ENCODE measurements at regions not wholly inside any gene's neighbourhood (a gene's known extent, or its start where the extent isn't known, plus 50 kb on each side); places are given as distances from the start of the nearest gene placed in this dataset.

GRCh38 chr7:80981405-80981804 is 62.6 kb upstream of the SEMA3C start:
- H3K27me3 ChIP-seq (ENCODE audit: control insufficient read depth, extremely low read depth, insufficient read depth, low read length): no peaks in the 10 kb centered on the region
- no peaks in the 10 kb centered on the region for H3K9me1 ChIP-seq (ENCODE audit: control insufficient read depth, extremely low read depth, insufficient read depth, low read length)
- no peak overlapping the region for H3K4me3 ChIP-seq (ENCODE audit: control insufficient read depth in 2 of 3, extremely low read depth in 1 of 3, insufficient read depth in 2 of 3, low read depth in 1 of 3, low read length in 3 of 3)
- FAIRE-seq (no peak), DNase-seq (ENCODE audit: low read depth, low spot score) (no peak)
- no peaks in the 10 kb centered on the region for H4K20me1 ChIP-seq (ENCODE audit: control insufficient read depth, extremely low read depth, insufficient read depth, low read length)
- H3K9me3 ChIP-seq (ENCODE audit: control insufficient read depth, low read depth, low read length): no peaks in the 10 kb centered on the region
- H3K27ac ChIP-seq (ENCODE audit: control insufficient read depth, insufficient read depth, low read length): no peak overlapping the region
- H2AFZ ChIP-seq (ENCODE audit: control insufficient read depth, low read length): peak overlapping the region; percentile 15
- H3K4me2 ChIP-seq (ENCODE audit: control insufficient read depth, extremely low read depth, insufficient read depth, low read depth, low read length): no peak overlapping the region
- H3K79me2 ChIP-seq (ENCODE audit: control insufficient read depth, insufficient read depth, low read length): no peaks in the 10 kb centered on the region
- TF ChIP-seq, protein P1, sequence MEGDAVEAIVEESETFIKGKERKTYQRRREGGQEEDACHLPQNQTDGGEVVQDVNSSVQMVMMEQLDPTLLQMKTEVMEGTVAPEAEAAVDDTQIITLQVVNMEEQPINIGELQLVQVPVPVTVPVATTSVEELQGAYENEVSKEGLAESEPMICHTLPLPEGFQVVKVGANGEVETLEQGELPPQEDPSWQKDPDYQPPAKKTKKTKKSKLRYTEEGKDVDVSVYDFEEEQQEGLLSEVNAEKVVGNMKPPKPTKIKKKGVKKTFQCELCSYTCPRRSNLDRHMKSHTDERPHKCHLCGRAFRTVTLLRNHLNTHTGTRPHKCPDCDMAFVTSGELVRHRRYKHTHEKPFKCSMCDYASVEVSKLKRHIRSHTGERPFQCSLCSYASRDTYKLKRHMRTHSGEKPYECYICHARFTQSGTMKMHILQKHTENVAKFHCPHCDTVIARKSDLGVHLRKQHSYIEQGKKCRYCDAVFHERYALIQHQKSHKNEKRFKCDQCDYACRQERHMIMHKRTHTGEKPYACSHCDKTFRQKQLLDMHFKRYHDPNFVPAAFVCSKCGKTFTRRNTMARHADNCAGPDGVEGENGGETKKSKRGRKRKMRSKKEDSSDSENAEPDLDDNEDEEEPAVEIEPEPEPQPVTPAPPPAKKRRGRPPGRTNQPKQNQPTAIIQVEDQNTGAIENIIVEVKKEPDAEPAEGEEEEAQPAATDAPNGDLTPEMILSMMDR (optimal IDR thresholded peaks at IDR 0.05 in 1 of 3, IDR thresholded peaks at IDR 0.05 in 1 of 3, conservative IDR thresholded peaks at IDR 0.05 in 1 of 3; ENCODE audit: extremely low read depth in 1 of 3, insufficient read depth in 2 of 3, low read length in 3 of 3): no peak
- no peak for TF ChIP-seq EZH2 (IDR thresholded peaks at IDR 0.05; ENCODE audit: low read length)
- no peak overlapping the region for H3K9ac ChIP-seq (ENCODE audit: control insufficient read depth, extremely low read depth, insufficient read depth, low read length)
- no peaks in the 10 kb centered on the region for H3K36me3 ChIP-seq (ENCODE audit: control insufficient read depth in 2 of 2, extremely low read depth in 1 of 2, insufficient read depth in 2 of 2, low read length in 2 of 2)
- no peaks in the 10 kb centered on the region for H3K4me1 ChIP-seq (ENCODE audit: control insufficient read depth, extremely low read depth, insufficient read depth, low read length)
- dilution Hi-C loops (cut with MboI; ENCODE audit: extremely low pct_ligation_motif_present, low sequenced_read_pairs): no loop called here

DNA sequence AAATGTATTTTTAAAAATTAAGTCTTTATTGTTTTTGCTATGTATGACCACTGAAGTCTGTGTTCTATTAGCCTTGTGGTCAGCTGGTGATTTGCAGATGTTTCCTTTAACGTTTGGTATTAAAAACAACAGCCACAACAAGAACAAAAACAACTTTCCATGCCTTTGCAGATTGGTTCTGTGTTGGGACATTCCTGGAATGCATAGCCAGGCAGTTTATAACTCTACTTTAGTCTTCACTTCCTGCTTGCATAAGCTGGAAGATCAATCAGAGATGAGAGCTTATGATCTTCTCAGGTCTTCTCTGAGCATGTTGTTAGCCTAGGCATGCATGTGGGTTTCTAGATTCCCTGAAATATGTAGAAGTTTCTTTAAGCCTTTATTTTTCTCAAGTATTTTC is 58.9 kb upstream of the SEMA3C start:
- H3K9me1 ChIP-seq (ENCODE audit: control insufficient read depth, extremely low read depth, insufficient read depth, low read length): no peaks in the 10 kb centered on the region
- DNase-seq (ENCODE audit: low read depth, low spot score): no peak
- H3K36me3 ChIP-seq (ENCODE audit: control insufficient read depth in 2 of 2, extremely low read depth in 1 of 2, insufficient read depth in 2 of 2, low read length in 2 of 2): no peaks in the 10 kb centered on the region
- H3K27ac ChIP-seq (ENCODE audit: control insufficient read depth, insufficient read depth, low read length): no peak overlapping the region
- H2AFZ ChIP-seq (ENCODE audit: control insufficient read depth, low read length): no peak overlapping the region
- no peaks in the 10 kb centered on the region for H3K79me2 ChIP-seq (ENCODE audit: control insufficient read depth, insufficient read depth, low read length)
- FAIRE-seq: no peak
- no peaks in the 10 kb centered on the region for H4K20me1 ChIP-seq (ENCODE audit: control insufficient read depth, extremely low read depth, insufficient read depth, low read length)
- no peaks in the 10 kb centered on the region for H3K9me3 ChIP-seq (ENCODE audit: control insufficient read depth, low read depth, low read length)
- H3K9ac ChIP-seq (ENCODE audit: control insufficient read depth, extremely low read depth, insufficient read depth, low read length): no peak overlapping the region
- no peak overlapping the region for H3K4me3 ChIP-seq (ENCODE audit: control insufficient read depth in 2 of 3, extremely low read depth in 1 of 3, insufficient read depth in 2 of 3, low read depth in 1 of 3, low read length in 3 of 3)
- no peak overlapping the region for H3K4me2 ChIP-seq (ENCODE audit: control insufficient read depth, extremely low read depth, insufficient read depth, low read depth, low read length)
- TF ChIP-seq, protein P1 (optimal IDR thresholded peaks at IDR 0.05 in 1 of 3, IDR thresholded peaks at IDR 0.05 in 1 of 3, conservative IDR thresholded peaks at IDR 0.05 in 1 of 3; ENCODE audit: extremely low read depth in 1 of 3, insufficient read depth in 2 of 3, low read length in 3 of 3): no peak
- TF ChIP-seq EZH2 (IDR thresholded peaks at IDR 0.05; ENCODE audit: low read length): no peak
- H3K27me3 ChIP-seq (ENCODE audit: control insufficient read depth, extremely low read depth, insufficient read depth, low read length): no peaks in the 10 kb centered on the region
- dilution Hi-C loops (cut with MboI; ENCODE audit: extremely low pct_ligation_motif_present, low sequenced_read_pairs): no loop called here
- H3K4me1 ChIP-seq (ENCODE audit: control insufficient read depth, extremely low read depth, insufficient read depth, low read length): no peaks in the 10 kb centered on the region
